ENCODE measurements at regions not wholly inside any gene's neighbourhood (a gene's known extent, or its start where the extent isn't known, plus 50 kb on each side); places are given as distances from the start of the nearest gene placed in this dataset.

GRCh38 chr4:164287173-164287572 lies 466.8 kb upstream of the SMIM31 start:
- Histone ChIP-seq H3K36me3 (no peaks in the 10 kb centered on the region), H3K9me3 (ENCODE audit: low read depth) (no peaks in the 10 kb centered on the region), H3K27me3 (no peaks in the 10 kb centered on the region), H3K4me3 (no peak overlapping the region), H3K4me1 (ENCODE audit: low read depth) (no peaks in the 10 kb centered on the region), H3K27ac (no peak overlapping the region)
- DNase-seq (ENCODE audit: low read depth in 1 of 2, low spot score in 1 of 2), result no peak
- TF ChIP-seq CTCF (IDR thresholded peaks at IDR 0.05; ENCODE audit: low read depth, low read length), result no peak

- Histone ChIP-seq H3K4me3 (no peak overlapping the region), H3K9me3 (ENCODE audit: low read depth) (no peaks in the 10 kb centered on the region)
- no peak for TF ChIP-seq CTCF (IDR thresholded peaks at IDR 0.05; ENCODE audit: low read depth, low read length)
Measured at GRCh38 chr4:164288578-164288977, 465.4 kb upstream of the SMIM31 start.

GRCh38 chr4:164293203-164293602 lies 460.7 kb upstream of the SMIM31 start:
- Histone ChIP-seq H3K27ac (no peak overlapping the region), H3K9me3 (ENCODE audit: low read depth) (no peaks in the 10 kb centered on the region), H3K27me3 (no peaks in the 10 kb centered on the region), H3K36me3 (no peaks in the 10 kb centered on the region), H3K4me1 (ENCODE audit: low read depth) (no peaks in the 10 kb centered on the region), H3K4me3 (no peak overlapping the region)
- TF ChIP-seq CTCF (IDR thresholded peaks at IDR 0.05; ENCODE audit: low read depth, low read length), result no peak
- DNase-seq (ENCODE audit: low read depth in 1 of 2, low spot score in 1 of 2), result no peak

More at GRCh38 chr4:164288578-164288977, 465.4 kb upstream of the SMIM31 start:
- no peak for DNase-seq (ENCODE audit: low read depth in 1 of 2, low spot score in 1 of 2)
- no peak overlapping the region for H3K27ac ChIP-seq
- no peaks in the 10 kb centered on the region for H3K36me3 ChIP-seq
- no peaks in the 10 kb centered on the region for H3K27me3 ChIP-seq
- H3K4me1 ChIP-seq (ENCODE audit: low read depth), result no peaks in the 10 kb centered on the region

DNA sequence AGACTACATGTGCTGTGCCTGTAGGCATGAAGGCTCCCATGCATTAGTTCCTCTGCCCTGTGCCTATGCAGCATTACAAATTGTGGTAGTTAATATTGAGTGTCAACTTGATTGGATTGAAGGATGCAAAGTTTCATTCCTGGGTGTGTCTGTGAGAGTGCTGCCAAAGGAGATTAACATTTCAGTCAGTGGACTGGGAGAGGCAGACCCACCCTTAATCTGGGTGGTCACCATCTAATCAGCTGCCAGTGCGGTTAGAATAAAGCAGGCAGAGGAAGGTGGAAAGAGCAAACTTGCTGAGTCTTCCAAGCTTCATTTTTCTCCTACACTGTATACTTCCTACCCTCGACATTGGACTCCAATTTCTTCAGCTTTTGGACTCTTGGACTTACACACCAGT lies 460.2 kb upstream of the SMIM31 start:
- Histone ChIP-seq H3K27ac (no peak overlapping the region), H3K4me1 (ENCODE audit: low read depth) (no peaks in the 10 kb centered on the region), H3K9me3 (ENCODE audit: low read depth) (no peaks in the 10 kb centered on the region)

GRCh38 chr4:164301430-164301829 lies 452.5 kb upstream of the SMIM31 start:
- no peak overlapping the region for H3K27ac ChIP-seq
- no peaks in the 10 kb centered on the region for H3K36me3 ChIP-seq
- no peaks in the 10 kb centered on the region for H3K4me1 ChIP-seq (ENCODE audit: low read depth)
- DNase-seq (ENCODE audit: low read depth in 1 of 2, low spot score in 1 of 2), result no peak
- TF ChIP-seq CTCF (IDR thresholded peaks at IDR 0.05; ENCODE audit: low read depth, low read length), result no peak
- H3K9me3 ChIP-seq (ENCODE audit: low read depth), result no peaks in the 10 kb centered on the region
- H3K27me3 ChIP-seq, result no peaks in the 10 kb centered on the region
- no peak overlapping the region for H3K4me3 ChIP-seq

More for the DNA sequence above, 460.2 kb upstream of the SMIM31 start:
- Histone ChIP-seq H3K4me3 (no peak overlapping the region), H3K27me3 (no peaks in the 10 kb centered on the region), H3K36me3 (no peaks in the 10 kb centered on the region)
- no peak for TF ChIP-seq CTCF (IDR thresholded peaks at IDR 0.05; ENCODE audit: low read depth, low read length)
- no peak for DNase-seq (ENCODE audit: low read depth in 1 of 2, low spot score in 1 of 2)

GRCh38 chr4:164304101-164304639 lies 449.8 kb upstream of the SMIM31 start:
- H3K4me1 ChIP-seq (ENCODE audit: low read depth), result peaks cover 4% of the 10 kb centered on the region
- H3K27ac ChIP-seq, result no peak overlapping the region
- no peaks in the 10 kb centered on the region for H3K27me3 ChIP-seq
- DNase-seq (ENCODE audit: low read depth in 1 of 2, low spot score in 1 of 2), result no peak
- no peak overlapping the region for H3K4me3 ChIP-seq
- no peaks in the 10 kb centered on the region for H3K9me3 ChIP-seq (ENCODE audit: low read depth)
- no peak for TF ChIP-seq CTCF (IDR thresholded peaks at IDR 0.05; ENCODE audit: low read depth, low read length)
- H3K36me3 ChIP-seq, result no peaks in the 10 kb centered on the region
